ENCODE measurements at regions not wholly inside any gene's neighbourhood (a gene's known extent, or its start where the extent isn't known, plus 50 kb on each side); places are given as distances from the start of the nearest gene placed in this dataset.

- no peak for TF ChIP-seq GATA3 (IDR thresholded peaks at IDR 0.05; ENCODE audit: low read depth, low read length)
- no peak for TF ChIP-seq GATA2 (IDR thresholded peaks at IDR 0.05; ENCODE audit: low read depth, low read length)
Observed at GRCh38 chr12:27879708-27880107, 92.8 kb downstream of the PTHLH start.
